Subcutaneous abdominal adipose tissue (tissue), 5 donors: ENCODE measurements at regions not wholly inside any gene's neighbourhood (a gene's known extent, or its start where the extent isn't known, plus 50 kb on each side); places are given as distances from the start of the nearest gene placed in this dataset.
"Not testable (repeated sequence)": the region's sequence is repeated elsewhere in the genome, so short reads cannot be mapped to it uniquely, and the experiment has no call there.

ENCODE experiments used
- H3K27ac ChIP-seq: one replicate; pipeline ENCODE4 v1.7.0; 2013; ENCODE audit warnings: low read depth, mild to moderate bottlenecking, inconsistent platforms, low read length, moderate library complexity
- H3K27me3 ChIP-seq, 5 donors: one replicate each; pipeline ENCODE4 v1.7.0; 2013; ENCODE audit warnings: low read length in 5 of 5, inconsistent platforms in 1 of 5; ENCODE audit not compliant: control insufficient read depth in 5 of 5, insufficient read depth in 4 of 5
- H3K36me3 ChIP-seq, 5 donors: one replicate each; pipeline ENCODE4 v1.7.0; 2013; ENCODE audit warnings: low read length in 5 of 5; ENCODE audit not compliant: control insufficient read depth in 5 of 5, insufficient read depth in 5 of 5
- H3K4me1 ChIP-seq, 5 donors: one replicate each; pipeline ENCODE4 v1.7.0; 2013; ENCODE audit warnings: low read length in 5 of 5, mild to moderate bottlenecking in 3 of 5, moderate library complexity in 1 of 5; ENCODE audit not compliant: control insufficient read depth in 5 of 5, insufficient read depth in 5 of 5
- H3K4me3 ChIP-seq, 5 donors: one replicate each; pipeline ENCODE4 v1.7.0; 2013; ENCODE audit warnings: low read length in 5 of 5, low read depth in 1 of 5
- H3K9ac ChIP-seq, 5 donors: one replicate each; pipeline ENCODE4 v1.7.0; 2013; ENCODE audit warnings: low read length in 5 of 5, mild to moderate bottlenecking in 4 of 5, moderate library complexity in 3 of 5
- H3K9me3 ChIP-seq, 5 donors: one replicate each; pipeline ENCODE4 v1.7.0; 2013; ENCODE audit warnings: low read length in 5 of 5; ENCODE audit not compliant: control insufficient read depth in 5 of 5
- donor health status: healthy.
- donor health status: healthy.
- donor health status: healthy.
- donor health status: healthy.
- donor health status: healthy.

DNA sequence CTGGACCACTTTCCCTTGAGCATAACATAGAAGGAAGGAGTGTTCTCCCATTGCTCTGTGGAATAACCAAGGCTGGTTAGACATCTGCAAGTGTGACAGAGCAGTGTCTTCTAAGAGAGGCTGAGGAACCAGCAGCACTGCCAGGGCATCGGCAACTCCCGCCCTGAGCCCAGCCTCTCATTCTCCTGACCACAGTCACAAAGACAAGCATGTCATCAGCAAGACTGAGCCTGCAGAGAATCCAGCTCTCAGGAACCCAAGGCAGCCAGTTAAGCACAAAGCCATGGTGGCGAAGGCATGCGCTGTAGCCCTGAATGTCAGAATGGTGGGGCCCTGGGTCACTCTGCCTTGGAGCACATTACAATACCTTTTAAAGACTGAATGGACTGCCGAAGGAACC is 253.9 kb downstream of the AGTPBP1 start:
- Histone ChIP-seq H3K27me3 (no peaks in the 10 kb centered on the region), H3K9ac (no peak overlapping the region), H3K4me1 (no peaks in the 10 kb centered on the region), H3K4me3 (no peak overlapping the region), H3K36me3 (no peaks in the 10 kb centered on the region), H3K9me3 (no peaks in the 10 kb centered on the region), H3K27ac (no peak overlapping the region)

DNA sequence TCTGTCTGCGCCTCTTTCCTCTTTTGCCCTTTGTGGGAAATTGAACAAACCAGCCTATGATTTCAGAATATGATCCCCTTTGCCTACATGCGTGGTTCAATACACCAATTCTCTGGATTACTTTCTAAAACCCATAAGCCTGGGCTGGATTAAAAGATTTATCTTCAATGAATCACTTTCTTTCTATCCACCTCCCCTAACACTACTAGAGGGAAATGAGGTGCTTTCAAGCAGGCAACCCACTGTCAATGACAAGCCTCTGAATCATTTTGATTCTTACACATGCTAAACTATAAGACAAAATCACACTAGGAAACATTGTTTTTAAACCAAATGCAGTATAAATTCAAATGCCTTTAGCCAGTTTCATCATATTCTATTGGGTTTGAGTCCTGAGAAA is 257.5 kb downstream of the AGTPBP1 start:
- no peaks in the 10 kb centered on the region for H3K9me3 ChIP-seq
- no peaks in the 10 kb centered on the region for H3K4me1 ChIP-seq
- H3K27ac ChIP-seq: no peak overlapping the region
- peaks cover 0 to 2% (median 0%) of the 10 kb centered on the region in 5 donors for H3K27me3 ChIP-seq
- no peak overlapping the region for H3K4me3 ChIP-seq
- no peak overlapping the region for H3K9ac ChIP-seq
- H3K36me3 ChIP-seq: no peaks in the 10 kb centered on the region

DNA sequence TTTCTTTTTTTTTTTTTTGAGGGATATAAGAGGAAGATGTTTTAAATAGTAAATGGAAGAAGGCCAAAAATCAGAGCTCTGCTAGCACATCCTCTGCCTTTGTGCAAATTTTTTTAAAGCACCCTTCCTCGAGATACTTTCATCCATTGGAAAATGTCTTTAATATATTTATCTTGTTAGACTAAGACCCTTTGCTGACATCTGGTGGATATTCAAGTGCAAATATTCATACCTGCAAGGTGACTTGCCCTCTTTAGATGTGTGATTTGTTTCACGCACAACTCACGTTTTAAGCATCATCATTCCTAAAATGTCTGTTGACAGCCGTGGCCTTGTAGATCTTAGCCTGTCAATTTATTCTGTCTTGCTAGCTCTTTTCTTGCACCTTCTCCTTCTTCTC is 258.5 kb downstream of the AGTPBP1 start:
- peaks cover 0 to 2% (median 0%) of the 10 kb centered on the region in 5 donors for H3K27me3 ChIP-seq
- H3K4me3 ChIP-seq: no peak overlapping the region
- no peaks in the 10 kb centered on the region for H3K4me1 ChIP-seq
- H3K9me3 ChIP-seq: no peaks in the 10 kb centered on the region
- H3K36me3 ChIP-seq: no peaks in the 10 kb centered on the region
- no peak overlapping the region for H3K9ac ChIP-seq
- H3K27ac ChIP-seq: no peak overlapping the region

DNA sequence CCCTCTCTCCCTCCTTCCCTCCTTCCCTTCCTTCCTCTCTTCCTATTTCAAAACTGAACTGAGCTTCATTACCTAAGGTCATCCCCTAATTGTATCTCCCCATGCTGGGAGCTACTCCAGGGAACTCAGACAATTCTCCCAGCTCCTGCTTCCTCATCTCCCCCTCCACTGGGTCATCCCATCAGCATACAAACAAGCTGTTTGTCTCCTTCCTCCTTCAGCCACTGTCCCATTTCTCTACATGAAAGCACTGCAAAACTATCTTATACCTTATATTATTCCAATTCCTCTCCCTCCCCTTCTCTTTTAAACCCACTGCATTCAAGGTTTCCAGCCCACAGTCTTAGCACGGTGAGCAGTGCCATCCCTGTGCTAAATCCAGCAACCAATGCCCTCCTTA is 262.4 kb downstream of the AGTPBP1 start:
- Histone ChIP-seq H3K36me3 (no peaks in the 10 kb centered on the region), H3K27ac (no peak overlapping the region), H3K9me3 (peaks cover 0 to 7% (median 0%) of the 10 kb centered on the region in 5 donors), H3K4me3 (no peak overlapping the region), H3K4me1 (no peaks in the 10 kb centered on the region), H3K27me3 (peaks cover 0 to 2% (median 0%) of the 10 kb centered on the region in 5 donors), H3K9ac (no peak overlapping the region)

DNA sequence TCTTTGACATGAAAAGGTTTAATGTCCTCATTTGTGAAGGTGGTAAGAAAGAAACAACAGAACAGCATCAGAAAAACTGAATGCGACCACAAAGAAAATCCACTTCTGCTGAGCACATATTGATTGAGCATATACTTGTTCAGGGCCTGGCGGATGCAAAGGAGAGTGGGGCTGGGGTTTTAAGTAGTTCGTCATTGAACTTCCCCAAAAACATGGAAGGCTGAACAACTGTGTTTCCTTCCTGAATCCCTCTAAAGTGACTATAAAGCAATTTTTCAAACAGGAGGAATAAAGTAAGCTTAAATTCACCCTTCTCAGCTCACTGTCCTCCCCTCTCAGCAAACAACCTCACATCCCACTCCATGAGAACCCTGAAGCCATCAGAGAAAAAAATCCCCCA is 262.9 kb downstream of the AGTPBP1 start:
- Histone ChIP-seq H3K4me3 (no peak overlapping the region), H3K27ac (no peak overlapping the region), H3K9me3 (peaks cover 0 to 7% (median 0%) of the 10 kb centered on the region in 5 donors), H3K27me3 (peaks cover 0 to 2% (median 0%) of the 10 kb centered on the region in 5 donors), H3K4me1 (no peaks in the 10 kb centered on the region), H3K36me3 (no peaks in the 10 kb centered on the region), H3K9ac (no peak overlapping the region)

DNA sequence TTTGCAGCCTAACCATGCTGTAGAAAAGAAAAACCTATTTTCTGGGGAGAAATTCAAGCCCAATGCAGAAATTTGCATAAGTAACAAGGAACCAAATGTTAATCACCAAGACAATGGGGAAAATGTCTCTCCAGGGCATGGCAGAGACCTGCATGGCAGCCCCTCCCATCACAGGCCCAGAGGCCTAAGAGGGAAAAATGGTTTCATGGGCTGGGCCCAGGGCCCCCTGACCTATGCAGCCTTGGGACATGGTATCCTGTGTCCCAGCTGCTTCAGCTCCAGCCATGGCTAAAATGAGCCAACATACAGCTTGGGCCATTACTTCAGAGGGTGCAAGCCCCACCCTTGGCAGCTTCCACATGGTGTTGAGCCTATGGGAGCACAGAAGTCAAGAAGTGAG is 266.9 kb downstream of the AGTPBP1 start:
- H3K9me3 ChIP-seq, H3K36me3 ChIP-seq, H3K27ac ChIP-seq, H3K9ac ChIP-seq, H3K4me3 ChIP-seq, H3K27me3 ChIP-seq, H3K4me1 ChIP-seq: not testable (repeated sequence)

DNA sequence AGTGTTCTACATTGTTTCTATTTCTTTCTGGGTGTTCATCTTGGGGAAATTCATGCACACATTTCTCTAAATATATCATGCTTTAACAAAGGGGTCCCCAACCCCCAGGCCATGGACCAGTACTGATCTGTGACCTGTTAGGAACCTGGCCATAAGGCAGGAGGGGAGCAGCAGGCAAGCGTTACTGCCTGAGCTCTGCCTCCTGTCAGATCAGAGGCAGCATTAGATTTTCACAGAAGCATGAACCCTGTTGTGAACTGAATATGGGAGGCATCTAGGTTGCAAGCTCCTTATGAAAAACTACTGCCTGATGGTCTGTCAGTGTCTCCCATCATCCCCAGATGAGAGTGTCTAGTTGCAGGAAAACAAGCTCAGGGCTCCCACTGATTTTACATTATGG is 270.0 kb downstream of the AGTPBP1 start:
- no peaks in the 10 kb centered on the region for H3K4me1 ChIP-seq
- H3K9me3 ChIP-seq: peaks cover 0 to 7% (median 0%) of the 10 kb centered on the region in 5 donors
- no peak overlapping the region for H3K27ac ChIP-seq
- H3K9ac ChIP-seq: no peak overlapping the region
- no peaks in the 10 kb centered on the region for H3K27me3 ChIP-seq
- H3K4me3 ChIP-seq: no peak overlapping the region
- H3K36me3 ChIP-seq: no peaks in the 10 kb centered on the region

DNA sequence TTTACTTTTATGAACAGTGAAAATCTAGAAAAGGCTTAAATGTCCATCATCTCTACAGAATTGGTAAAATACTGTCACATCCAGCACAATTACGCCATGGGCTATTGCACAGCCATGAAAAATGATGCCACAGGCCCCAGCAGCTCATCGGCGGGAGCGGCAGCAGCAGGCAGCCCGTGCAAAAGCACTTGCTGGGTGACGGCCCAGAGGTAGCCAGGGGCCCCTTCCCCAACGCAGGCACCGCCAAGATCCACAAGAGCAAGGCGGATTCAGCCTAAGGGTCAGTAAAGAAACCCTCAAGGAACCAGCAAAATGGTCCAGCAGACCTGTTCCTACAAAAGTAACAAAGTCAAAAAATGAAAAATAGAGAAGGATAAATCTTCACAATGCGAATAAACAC is 272.7 kb downstream of the AGTPBP1 start:
- Histone ChIP-seq H3K4me1 (no peaks in the 10 kb centered on the region), H3K27me3 (no peaks in the 10 kb centered on the region), H3K4me3 (no peak overlapping the region), H3K36me3 (no peaks in the 10 kb centered on the region), H3K9ac (no peak overlapping the region), H3K27ac (no peak overlapping the region), H3K9me3 (no peaks in the 10 kb centered on the region)

DNA sequence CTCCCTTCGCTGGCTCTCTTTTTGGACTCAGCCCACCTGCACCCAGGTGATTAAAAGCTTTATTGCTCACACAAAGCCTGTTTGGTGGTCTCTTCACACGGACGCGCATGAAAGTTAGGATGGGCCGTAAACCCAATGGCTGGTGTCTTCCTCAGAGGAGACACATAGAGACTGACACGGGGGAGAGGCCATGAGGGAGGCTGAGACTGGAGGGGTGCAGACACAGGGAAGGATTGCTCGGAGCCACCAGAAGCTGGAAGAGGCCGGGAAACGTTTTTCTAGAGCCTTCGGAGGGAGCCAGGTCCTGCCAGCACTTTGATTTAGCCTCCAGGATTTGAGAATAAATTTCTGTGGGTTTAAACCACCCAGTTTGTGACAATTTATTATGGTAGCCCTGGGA is 274.9 kb downstream of the AGTPBP1 start:
- Histone ChIP-seq H3K36me3 (no peaks in the 10 kb centered on the region), H3K9ac (no peak overlapping the region), H3K4me1 (no peaks in the 10 kb centered on the region), H3K4me3 (no peak overlapping the region), H3K27ac (no peak overlapping the region), H3K9me3 (no peaks in the 10 kb centered on the region), H3K27me3 (no peaks in the 10 kb centered on the region)

DNA sequence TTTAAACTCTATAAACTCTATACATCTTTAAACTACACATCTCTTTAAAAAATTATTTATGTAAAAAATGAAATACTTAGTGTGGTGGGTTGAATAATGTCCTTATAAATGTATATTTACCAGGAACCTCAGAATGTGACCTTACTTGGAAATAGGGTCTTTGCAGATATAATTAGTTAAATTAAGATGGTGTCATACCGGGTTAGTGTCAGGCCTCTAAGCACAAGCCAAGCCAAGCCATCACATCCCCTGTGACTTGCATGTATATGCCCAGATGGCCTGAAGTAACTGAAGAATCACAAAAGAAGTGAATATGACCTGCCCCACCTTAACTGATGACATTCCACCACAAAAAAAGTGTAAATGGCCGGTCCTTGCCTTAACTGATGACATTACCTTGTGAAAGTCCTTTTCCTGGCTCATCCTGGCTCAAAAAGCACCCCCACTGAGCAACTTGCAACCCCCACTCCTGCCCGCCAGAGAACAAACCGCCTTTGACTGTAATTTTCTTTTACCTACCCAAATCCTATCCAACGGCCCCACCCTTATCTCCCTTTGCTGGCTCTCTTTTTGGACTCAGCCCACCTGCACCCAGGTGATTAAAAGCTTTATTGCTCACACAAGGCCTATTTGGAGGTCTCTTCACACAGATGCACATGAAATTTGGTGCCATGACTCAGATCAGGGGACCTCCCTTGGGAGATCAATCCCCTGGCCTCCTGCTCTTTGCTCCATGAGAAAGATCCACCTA is 283.5 kb downstream of the AGTPBP1 start:
- H3K9ac ChIP-seq, H3K9me3 ChIP-seq, H3K27ac ChIP-seq, H3K4me1 ChIP-seq, H3K4me3 ChIP-seq, H3K36me3 ChIP-seq, H3K27me3 ChIP-seq: not testable (repeated sequence)
